Liver (tissue), 8 donors: ENCODE measurements at regions not wholly inside any gene's neighbourhood (a gene's known extent, or its start where the extent isn't known, plus 50 kb on each side); places are given as distances from the start of the nearest gene placed in this dataset.

Source experiments
- DNase-seq: peaks from one replicate; pipeline ENCODE4 v3.0.0-alpha.2; 2017; ENCODE audit warnings: low spot score
- H3K27ac ChIP-seq, 2 donors: one replicate each; pipeline ENCODE4 v1.7.0; 2013; ENCODE audit warnings: inconsistent platforms in 2 of 2, low read length in 2 of 2, control low read depth in 1 of 2, low read depth in 1 of 2, mild to moderate bottlenecking in 1 of 2
- H3K27me3 ChIP-seq, 4 donors: one replicate each; pipeline versions ENCODE4 v1.6.1 to v1.7.0; 2013; ENCODE audit warnings: low read length in 3 of 4, inconsistent platforms in 1 of 4, mild to moderate bottlenecking in 1 of 4, moderate library complexity in 1 of 4; ENCODE audit not compliant: control insufficient read depth in 4 of 4, insufficient read depth in 4 of 4
- H3K36me3 ChIP-seq, 4 donors: one replicate each; pipeline versions ENCODE4 v1.6.1 to v1.7.0; 2013; ENCODE audit warnings: low read length in 3 of 4, mild to moderate bottlenecking in 3 of 4, low read depth in 1 of 4, moderate library complexity in 1 of 4; ENCODE audit not compliant: control insufficient read depth in 4 of 4, insufficient read depth in 3 of 4
- H3K4me1 ChIP-seq, 4 donors: one replicate each; pipeline versions ENCODE4 v1.6.1 to v1.7.0; 2013; ENCODE audit warnings: low read length in 3 of 4, mild to moderate bottlenecking in 3 of 4, moderate library complexity in 1 of 4; ENCODE audit not compliant: control insufficient read depth in 4 of 4, insufficient read depth in 4 of 4
- H3K4me3 ChIP-seq, 3 donors: one replicate each; pipeline versions ENCODE4 v1.6.1 to v1.7.0; 2013; ENCODE audit warnings: low read length in 3 of 3, control low read depth in 1 of 3, low read depth in 1 of 3, mild to moderate bottlenecking in 1 of 3
- H3K9ac ChIP-seq, 2 donors: one replicate each; pipeline ENCODE4 v1.7.0; 2013; ENCODE audit warnings: low read length in 2 of 2, mild to moderate bottlenecking in 2 of 2, moderate library complexity in 2 of 2, control low read depth in 1 of 2, low read depth in 1 of 2
- H3K9me3 ChIP-seq, 4 donors: one replicate each; pipeline versions ENCODE4 v1.6.1 to v1.7.0; 2013; ENCODE audit warnings: low read length in 3 of 4; ENCODE audit not compliant: control insufficient read depth in 4 of 4
- ATF3 ChIP-seq: IDR thresholded peaks from 2 replicates; pipeline ENCODE4 v1.6.1; 2016; ENCODE audit warnings: antibody characterized with exemption
- CTCF ChIP-seq: fragments of 150-350 bp; IDR thresholded peaks from 2 replicates; pipeline ENCODE4 v1.5.1; 2017; ENCODE audit warnings: improper control_type of control experiment, low read depth, low read length; ENCODE audit not compliant: missing input control
- FOXA1 ChIP-seq: IDR thresholded peaks from 2 replicates; pipeline ENCODE4 v1.6.1; 2016; ENCODE audit warnings: antibody characterized with exemption
- FOXA2 ChIP-seq: IDR thresholded peaks from 2 replicates; pipeline ENCODE4 v1.6.1; 2016; ENCODE audit warnings: antibody characterized with exemption
- GABPA ChIP-seq, 2 donors: IDR thresholded peaks in 1 of 2; conservative IDR thresholded peaks in 1 of 2; 2 replicates each; pipeline ENCODE4 v1.6.1; 2016; ENCODE audit warnings: antibody characterized with exemption in 2 of 2, mild to moderate bottlenecking in 1 of 2, moderate library complexity in 1 of 2
- HNF4G ChIP-seq: IDR thresholded peaks from 2 replicates; pipeline ENCODE4 v1.6.1; 2016; ENCODE audit warnings: antibody characterized with exemption
- JUND ChIP-seq, 2 donors: IDR thresholded peaks; 2 replicates each; pipeline ENCODE4 v1.6.1; 2016; ENCODE audit warnings: antibody characterized with exemption in 2 of 2
- MAX ChIP-seq: IDR thresholded peaks from 2 replicates; pipeline ENCODE4 v1.6.1; 2016; ENCODE audit warnings: antibody characterized with exemption
- NR2F2 ChIP-seq: IDR thresholded peaks from 2 replicates; pipeline ENCODE4 v1.6.1; 2016; ENCODE audit warnings: antibody characterized with exemption
- RAD21 ChIP-seq, 2 donors: IDR thresholded peaks; 2 replicates each; pipeline ENCODE4 v1.6.1; 2016; ENCODE audit warnings: antibody characterized with exemption in 2 of 2, mild to moderate bottlenecking in 2 of 2
- RXRA ChIP-seq, 2 donors: IDR thresholded peaks; 2 replicates each; pipeline ENCODE4 v1.6.1; 2017 to 2018; ENCODE audit warnings: antibody characterized with exemption in 2 of 2, mild to moderate bottlenecking in 1 of 2
- SP1 ChIP-seq: IDR thresholded peaks from 2 replicates; pipeline ENCODE4 v1.6.1; 2018; ENCODE audit warnings: antibody characterized with exemption, mild to moderate bottlenecking
- TAF1 ChIP-seq: conservative IDR thresholded peaks from 2 replicates; pipeline ENCODE4 v1.6.1; 2016; ENCODE audit warnings: antibody characterized with exemption, mild to moderate bottlenecking
- YY1 ChIP-seq: IDR thresholded peaks from 2 replicates; pipeline ENCODE4 v1.6.1; 2016; ENCODE audit warnings: antibody characterized with exemption, mild to moderate bottlenecking
- ZBTB33 ChIP-seq: IDR thresholded peaks from 2 replicates; pipeline ENCODE4 v1.6.1; 2016; ENCODE audit warnings: antibody characterized with exemption
- WGBS: extraction: QIAGEN DNeasy Blood & Tissue Kit; methylation state at CpG from one replicate; pipeline ENCODE4 v1.1.7; 2013; 5-methylcytosine and 5-hydroxymethylcytosine counted together
- donor health status: healthy.
- donor health status: healthy.
- donor health status: healthy.
- donor health status: healthy.
- donor health status: healthy.

GRCh38 chr20:56098981-56099500 lies 93.7 kb upstream of the CBLN4 start:
- DNase-seq, result no peak
- no peak overlapping the region for H3K27ac ChIP-seq
- 39% methylated on average over 1 of the region's 1 CpG for WGBS
- no peak overlapping the region for H3K4me3 ChIP-seq
- TF ChIP-seq MAX (no peak), NR2F2 (no peak), YY1 (no peak), CTCF (no peak), RAD21 (IDR thresholded peaks at IDR 0.05) (no peak), ATF3 (no peak), FOXA2 (no peak), ZBTB33 (no peak)
- no peaks in the 10 kb centered on the region for H3K4me1 ChIP-seq
- no peaks in the 10 kb centered on the region for H3K27me3 ChIP-seq
- H3K9me3 ChIP-seq, result peaks cover 0 to 7% (median 1%) of the 10 kb centered on the region in 4 donors
- no peaks in the 10 kb centered on the region for H3K36me3 ChIP-seq
- H3K9ac ChIP-seq, result no peak overlapping the region

GRCh38 chr20:56111961-56112730 lies 106.8 kb upstream of the CBLN4 start:
- TF ChIP-seq HNF4G (no peak), FOXA1 (no peak), SP1 (no peak), RXRA (IDR thresholded peaks at IDR 0.05) (no peak)
- H3K9ac ChIP-seq, result no peak overlapping the region
- no peaks in the 10 kb centered on the region for H3K36me3 ChIP-seq
- 87% methylated on average over 9 of the region's 9 CpGs for WGBS
- no peak overlapping the region for H3K27ac ChIP-seq
- H3K9me3 ChIP-seq, result no peaks in the 10 kb centered on the region
- no peak for DNase-seq
- no peak overlapping the region for H3K4me3 ChIP-seq
- no peaks in the 10 kb centered on the region for H3K4me1 ChIP-seq
- no peaks in the 10 kb centered on the region for H3K27me3 ChIP-seq

DNA sequence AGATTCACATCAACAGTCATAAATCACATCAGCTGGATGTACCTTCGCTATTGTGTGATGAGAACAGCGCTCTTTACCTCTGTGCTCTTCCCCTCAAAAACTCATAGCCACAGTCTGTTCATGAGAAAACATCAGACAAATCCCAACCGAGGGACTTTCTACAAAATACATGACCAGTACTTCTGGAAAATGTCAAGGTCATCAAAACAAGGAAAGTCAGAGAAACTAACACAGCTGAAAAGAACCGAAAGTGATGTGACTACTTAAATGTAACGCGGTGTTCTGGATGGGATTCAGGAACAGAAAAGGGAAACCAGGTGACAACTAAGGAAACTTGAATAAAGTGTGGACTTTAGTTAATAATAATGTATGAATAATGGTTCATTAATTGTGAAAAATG lies 112.0 kb upstream of the CBLN4 start:
- no peaks in the 10 kb centered on the region for H3K27me3 ChIP-seq
- no peaks in the 10 kb centered on the region for H3K9me3 ChIP-seq
- no peak overlapping the region for H3K4me3 ChIP-seq
- no peak overlapping the region for H3K9ac ChIP-seq
- H3K36me3 ChIP-seq, result no peaks in the 10 kb centered on the region
- no peaks in the 10 kb centered on the region for H3K4me1 ChIP-seq
- no peak for DNase-seq
- WGBS, result 85% methylated on average over 6 of the region's 6 CpGs
- no peak overlapping the region for H3K27ac ChIP-seq
- no peak for TF ChIP-seq ATF3
- TF ChIP-seq SP1, result no peak
- no peak for TF ChIP-seq MAX
- no peak for TF ChIP-seq GABPA (IDR thresholded peaks at IDR 0.05 in 1 of 2, conservative IDR thresholded peaks at IDR 0.05 in 1 of 2)
- TF ChIP-seq HNF4G, result no peak
- TF ChIP-seq RAD21 (IDR thresholded peaks at IDR 0.05), result no peak
- no peak for TF ChIP-seq TAF1
- no peak for TF ChIP-seq CTCF
- no peak for TF ChIP-seq JUND (IDR thresholded peaks at IDR 0.05)
- no peak for TF ChIP-seq FOXA1
